ENCODE measurements at regions not wholly inside any gene's neighbourhood (a gene's known extent, or its start where the extent isn't known, plus 50 kb on each side); places are given as distances from the start of the nearest gene placed in this dataset.

DNA sequence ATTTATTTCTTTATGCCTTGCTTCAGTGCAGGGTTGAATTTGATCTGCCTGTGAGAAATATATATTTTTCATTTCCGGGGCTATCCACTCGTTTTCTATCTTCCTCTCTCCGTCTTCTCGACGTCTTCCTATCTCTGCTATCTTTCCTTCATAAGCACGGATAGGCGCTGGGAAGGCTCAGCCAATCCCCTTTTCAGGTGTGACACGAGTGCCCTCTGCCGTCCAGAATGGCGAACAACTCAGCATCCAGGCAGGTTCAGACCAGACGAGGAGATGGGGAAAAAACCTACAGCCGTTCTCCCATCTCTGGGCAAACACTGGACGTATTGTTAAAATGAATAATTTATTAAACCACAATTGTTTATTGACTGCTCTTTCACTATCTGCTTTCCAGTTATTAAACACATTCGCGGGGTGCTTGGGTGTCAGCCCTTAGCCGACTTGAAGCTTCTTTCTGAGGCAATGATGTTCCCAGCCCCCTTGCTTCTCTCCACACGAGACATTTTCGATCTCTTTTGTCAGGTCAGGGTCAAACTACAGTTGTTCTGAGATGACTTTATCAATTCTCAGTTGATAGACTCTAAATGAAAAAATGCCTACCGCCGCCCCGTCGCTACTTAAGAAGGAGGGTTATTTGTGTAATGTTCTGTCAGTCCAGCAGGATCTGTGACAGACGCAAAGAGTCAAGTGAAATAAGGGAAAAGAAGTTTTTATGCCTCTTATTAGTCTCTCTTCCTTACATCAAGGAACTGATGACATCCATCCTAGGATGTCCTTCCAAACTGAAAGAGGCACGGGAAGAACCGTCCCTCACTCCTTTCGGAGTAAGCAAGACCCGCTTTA, 96.3 kb upstream of the NOCT start:
- DNase-seq: no peak

DNA sequence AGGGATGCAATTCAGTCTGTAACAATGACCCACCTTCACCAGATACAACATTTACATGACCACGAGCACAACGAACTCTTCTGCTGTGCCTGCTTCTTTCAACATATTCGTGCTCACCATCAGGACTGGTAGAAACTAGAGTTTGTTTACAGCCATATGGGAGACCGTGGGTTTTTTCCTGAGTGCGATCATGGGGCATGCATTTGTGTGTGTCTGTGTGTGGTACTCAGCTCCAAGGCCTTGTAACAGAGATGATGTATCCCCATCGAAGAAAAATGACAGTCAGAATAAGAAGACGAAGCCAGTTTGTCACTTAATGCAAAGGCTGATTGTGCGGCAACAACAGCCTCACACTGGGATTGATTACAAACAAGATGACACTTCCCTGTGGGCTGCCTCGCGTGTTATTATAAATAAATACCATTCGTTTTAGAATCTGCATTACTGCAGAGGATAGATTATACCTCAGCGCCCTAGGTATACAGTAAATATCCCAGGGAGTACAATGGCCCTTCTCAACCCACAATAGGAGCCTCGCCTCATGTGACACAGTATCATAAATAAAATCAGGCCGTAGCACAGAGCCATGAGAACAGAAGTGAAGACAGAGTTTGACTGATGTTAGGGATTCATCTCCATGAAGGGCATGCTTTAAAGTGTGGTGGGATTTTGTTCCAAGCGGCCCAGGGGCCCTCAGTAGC, 97.3 kb upstream of the NOCT start:
- DNase-seq: no peak

DNA sequence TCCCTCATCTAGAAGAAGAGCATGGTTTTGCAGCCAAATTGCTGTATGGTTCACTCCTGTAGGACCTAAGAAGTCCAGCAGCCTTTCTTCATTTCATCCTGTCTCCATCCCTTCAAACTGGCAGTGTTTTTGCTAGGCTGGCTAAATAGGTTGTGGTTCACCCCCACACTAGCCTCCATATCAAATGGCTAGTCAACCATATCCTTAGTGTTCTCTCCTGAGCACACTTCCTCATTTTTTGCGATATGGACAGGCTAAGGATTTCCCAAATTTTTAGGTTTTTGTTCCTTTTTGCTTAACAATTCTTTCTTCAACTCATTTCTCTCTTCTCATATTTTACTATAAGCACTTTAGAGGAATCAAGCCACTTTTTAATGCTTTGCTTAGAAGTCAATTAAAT, 98.8 kb upstream of the NOCT start:
- no peak for DNase-seq

DNA sequence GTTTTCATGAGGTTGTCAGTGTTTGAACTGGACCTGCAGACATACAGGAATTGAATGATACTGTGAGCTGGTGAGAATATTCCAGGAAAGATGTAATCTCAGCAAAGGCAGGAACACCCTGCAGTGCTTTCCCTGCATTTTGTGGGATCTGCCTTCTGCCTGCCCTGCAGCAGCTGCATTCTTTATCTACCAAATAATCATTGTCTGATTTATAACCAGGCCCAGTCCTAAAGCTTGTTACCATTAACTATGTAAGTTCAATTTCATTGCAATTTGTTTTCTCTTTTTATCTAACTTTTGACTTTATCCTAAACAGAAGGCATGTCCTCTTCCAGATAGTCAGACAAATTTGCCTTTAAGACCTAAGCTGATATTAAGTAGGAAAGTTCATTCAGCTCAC, 99.8 kb upstream of the NOCT start:
- no peak for DNase-seq

DNA sequence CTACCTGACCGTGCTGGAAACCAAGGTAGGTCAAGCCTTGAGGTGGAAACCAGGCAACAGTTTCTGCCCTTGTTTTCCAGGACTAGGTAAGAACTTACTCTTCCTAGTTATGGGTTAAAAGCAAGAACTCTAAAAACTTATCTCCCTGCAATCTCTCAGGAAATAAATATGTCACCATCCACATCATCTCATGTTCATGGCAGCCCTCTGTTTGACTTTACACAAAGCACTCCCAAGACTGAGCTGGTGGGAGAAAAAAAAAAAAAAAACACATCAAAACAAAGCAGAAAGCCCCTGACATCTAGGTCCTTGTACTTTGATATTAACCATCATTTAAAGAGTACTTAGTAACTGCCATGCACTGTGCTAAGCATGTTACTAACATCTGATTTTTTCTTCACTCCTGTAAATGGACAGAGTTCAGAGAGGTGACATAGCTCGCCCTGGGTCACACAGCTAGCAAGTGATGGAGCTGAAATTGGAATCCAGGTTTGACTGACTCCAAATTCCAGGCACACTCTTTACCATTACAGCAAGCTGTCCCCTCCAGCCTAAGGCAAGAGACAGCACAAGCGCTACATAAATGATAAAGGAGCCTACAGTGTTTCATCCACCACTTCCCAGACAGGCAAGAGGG, 102.8 kb upstream of the NOCT start:
- DNase-seq: no peak

DNA sequence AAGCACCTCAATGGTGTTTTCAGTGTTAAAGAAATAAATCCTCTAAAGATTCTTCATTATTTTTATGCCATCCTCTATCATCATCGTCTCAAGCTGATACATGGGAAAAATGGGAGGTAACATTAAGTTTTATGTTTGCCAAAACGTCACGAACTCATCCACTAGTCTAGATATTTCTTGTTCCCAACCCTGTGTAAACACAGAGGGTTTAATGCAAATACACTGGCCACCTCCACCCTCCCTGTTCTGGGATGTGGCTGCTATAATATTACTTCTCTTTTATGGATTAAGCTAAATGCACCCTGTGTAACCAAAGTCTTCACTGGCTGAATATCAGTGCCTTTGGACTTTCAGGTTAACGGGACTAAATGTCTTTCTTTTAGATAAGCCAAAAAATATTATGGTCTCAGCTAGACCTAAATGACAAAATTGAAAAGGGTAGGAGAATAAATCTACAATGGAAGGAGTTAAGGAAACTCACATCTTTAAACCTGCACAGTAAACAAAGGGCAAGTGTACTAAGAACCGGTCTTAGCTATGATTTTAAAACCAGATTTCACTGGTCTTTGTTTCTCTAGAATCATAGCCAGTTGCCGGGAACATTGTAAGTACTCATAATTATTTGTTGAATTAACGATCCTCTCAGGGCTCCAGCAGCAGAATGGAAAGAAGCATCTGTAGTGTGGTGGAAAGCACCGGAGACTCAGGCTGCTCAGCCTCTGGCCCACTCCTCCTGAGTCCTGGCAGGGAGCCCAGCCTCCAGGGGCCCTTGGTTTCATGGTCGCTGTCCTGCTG, 103.5 kb upstream of the NOCT start:
- DNase-seq: no peak

DNA sequence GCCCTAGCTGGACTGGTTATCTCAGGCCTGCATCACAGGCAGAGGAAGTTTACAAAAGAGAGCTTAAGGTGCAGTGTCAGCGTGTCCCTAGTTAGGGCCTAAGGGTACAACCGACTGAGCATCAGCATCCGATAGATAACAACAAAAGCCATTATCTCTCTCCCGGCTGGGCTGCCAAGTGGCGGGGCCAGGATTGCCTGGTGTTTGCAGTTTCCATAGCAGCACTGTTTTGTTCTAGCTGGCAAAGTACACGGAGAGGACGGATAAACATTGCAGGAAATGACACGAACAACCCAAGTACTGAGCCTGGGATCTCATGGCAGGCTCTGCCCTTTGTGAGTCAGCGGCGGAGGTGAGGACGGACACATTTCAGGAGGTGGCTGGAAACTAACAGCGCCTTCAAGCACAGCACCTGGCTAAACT, 104.7 kb upstream of the NOCT start:
- no peak for DNase-seq

DNA sequence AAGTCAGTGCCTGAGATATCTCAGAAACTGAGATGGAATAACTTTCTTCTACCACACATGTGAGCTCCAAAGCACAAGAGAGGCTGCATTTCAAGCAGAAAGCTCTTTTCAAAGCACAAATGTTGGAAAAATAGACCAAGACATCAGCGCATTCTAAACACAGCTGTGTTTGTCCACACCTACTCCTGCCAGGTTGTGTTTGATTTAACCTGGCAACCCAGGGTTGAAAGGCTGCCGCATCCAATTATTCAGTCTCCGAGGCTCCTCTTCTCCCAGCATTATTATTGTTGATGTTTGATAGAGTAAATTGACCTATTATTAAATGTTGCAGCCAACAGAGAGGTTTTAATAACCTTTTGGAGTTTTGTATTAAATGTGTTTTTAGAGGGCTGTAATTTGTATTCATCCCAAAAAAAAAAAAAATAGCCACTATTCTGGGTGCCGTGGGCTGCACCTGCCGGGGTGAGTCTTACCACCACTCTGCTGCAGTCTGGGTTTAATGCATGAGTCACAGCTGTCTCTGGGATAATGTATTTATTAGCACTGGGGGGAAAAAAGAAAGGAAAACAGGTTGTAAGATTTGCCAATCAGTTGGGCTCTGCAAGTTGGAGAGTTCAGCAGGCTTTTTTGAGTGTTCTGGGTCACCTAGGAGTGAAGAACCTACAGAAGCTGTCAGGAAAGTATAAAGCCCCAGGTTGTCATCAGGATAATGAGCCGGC, 105.2 kb upstream of the NOCT start:
- no peak for DNase-seq

DNA sequence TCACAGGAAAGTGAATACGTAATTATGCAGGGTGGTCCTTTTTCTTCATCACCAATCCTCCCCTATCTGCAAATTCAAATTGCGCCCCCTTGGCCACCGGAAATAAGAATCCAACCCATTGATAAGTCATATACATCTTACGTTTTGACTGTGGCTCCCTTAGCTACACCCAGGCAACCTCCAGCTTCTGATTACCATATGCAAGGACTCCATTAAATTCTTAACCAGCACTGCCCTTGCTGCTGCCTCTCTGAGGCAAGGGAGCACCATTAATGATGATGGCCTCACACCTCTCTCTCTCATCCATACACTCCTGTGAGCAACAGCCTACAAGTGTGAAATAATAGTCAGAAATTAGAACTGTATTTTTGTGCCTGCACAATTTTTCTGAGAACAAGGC, 106.0 kb upstream of the NOCT start:
- no peak for DNase-seq

DNA sequence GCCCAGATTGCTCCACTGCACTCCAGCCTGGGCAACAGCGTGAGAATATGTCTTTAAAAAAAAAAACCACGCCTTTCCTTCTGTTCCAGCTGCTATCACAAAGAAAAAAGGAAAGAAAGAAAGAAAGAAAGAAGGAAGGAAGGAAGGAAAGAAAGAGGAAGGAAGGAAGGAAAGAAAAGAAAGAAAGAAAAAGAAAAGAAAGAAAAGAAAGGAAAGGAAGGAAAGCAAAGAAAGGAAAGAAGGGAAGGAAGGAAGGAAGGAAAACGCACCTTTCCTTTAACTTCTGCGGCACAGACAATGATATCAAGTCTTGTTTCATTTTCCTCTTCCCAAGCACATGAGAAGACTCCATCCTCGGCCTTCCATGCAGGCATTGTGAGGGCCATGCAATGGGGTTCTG, 107.4 kb upstream of the NOCT start:
- no peak for DNase-seq

DNA sequence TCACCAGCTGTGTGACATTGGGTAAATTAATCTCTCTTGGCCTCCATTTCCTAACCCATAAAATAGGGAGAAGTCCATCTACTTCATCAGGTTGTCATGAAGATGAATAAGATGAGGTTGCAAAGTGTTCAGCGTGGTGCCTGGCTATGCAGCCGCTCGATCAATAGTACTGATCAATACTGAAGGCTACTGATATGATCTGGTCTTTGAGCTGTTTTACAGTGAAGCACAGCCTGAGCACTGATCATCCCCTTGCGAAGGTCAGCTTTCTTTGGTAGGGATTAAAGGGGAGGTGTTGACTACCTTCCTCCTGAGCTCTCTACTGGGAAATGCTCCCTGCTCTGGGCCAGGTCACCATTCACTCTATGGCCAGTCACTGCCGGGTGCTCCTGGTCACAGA, 108.4 kb upstream of the NOCT start:
- no peak for DNase-seq

DNA sequence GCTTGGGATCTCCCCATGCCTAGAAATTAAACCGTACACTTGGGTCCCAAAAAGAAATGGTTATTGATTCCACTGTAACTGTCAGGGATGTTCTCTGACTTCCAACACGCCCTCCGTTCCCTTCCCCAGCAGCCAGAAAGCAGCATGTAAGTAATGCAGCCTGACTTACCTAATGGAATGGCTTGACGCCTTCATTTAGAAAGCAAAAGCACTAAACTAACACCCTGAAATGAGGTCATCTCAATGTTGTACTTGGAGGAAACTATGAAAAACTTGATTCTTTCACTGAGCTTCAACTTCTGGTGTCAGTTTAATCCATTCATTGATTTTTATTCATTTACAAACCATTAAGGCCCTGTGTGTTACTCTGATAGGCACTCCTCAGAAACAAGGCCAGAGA, 110.8 kb upstream of the NOCT start:
- DNase-seq: no peak

DNA sequence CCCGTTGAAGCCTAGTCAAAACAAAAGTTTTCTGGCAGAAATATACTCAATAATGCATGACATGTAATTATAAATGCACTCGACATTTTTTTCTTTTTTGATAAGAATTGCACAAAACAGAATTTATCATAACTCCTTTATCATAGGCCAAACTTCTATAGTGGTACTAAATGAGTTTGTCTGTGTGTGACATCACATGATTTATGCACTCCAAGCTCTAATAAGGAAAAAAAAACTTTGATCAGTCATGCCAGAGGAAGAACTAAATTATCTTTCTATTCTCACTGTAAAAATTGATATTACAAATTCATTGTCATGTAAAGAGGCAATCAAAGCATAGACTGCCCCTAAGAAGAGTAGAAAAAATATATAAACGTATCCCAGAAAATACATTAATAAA, 112.4 kb upstream of the NOCT start:
- DNase-seq: no peak

DNA sequence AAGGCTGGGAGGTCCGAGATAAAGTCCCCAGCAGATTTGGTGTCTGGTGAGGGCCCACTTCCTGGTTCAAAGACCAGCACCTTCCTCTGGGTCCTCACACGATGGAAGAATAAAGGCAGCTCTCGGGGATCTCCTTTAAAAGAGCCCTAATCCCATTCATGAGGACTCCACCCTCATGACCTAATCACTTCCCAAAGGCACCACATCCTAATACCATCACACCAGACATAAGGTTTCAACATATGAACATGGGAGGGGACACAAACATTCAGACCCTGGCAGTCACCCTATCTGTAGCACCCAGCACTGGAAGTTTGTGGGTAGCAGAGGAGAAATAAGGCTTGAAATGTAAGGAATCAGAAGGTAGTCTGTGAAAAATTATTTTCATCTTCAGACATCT, 112.9 kb upstream of the NOCT start:
- no peak for DNase-seq

DNA sequence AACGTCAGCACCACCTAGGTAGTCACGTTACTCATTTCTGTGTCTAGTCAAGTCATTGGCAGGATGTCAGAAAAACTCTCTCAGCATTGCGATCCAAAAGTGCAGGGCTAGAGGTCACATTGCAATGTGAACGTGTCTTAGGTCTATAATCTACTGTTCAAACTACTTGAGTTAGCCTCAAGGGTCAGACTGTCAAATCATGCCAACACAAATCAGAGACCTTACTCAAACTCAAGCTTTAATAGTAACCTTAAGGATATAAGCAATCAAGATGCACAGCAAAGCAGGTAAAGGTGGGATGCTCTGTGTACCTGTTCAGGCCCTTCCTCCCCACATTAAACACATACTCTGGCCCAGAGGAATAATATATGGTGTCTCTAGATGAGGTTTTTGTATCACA, 114.4 kb upstream of the NOCT start:
- DNase-seq: no peak

DNA sequence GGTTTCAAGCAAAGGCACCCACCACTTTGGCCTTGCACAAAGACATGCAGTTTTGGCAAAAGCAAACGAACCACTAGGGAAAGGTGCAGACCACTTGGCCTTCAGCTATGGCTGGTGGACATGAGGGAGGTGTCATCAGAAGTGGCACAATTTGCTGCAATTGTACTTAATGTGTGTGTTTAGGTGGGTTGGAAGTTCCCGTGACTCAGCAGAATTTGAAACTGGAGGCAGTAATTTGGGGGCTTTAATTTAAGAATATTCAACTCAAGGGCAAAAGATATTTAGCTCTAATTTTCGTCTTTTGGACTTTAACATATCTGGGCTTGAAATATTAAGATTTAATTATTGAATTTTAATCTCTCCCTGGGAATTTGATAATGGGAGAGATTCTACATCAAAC, 115.6 kb upstream of the NOCT start:
- no peak for DNase-seq

DNA sequence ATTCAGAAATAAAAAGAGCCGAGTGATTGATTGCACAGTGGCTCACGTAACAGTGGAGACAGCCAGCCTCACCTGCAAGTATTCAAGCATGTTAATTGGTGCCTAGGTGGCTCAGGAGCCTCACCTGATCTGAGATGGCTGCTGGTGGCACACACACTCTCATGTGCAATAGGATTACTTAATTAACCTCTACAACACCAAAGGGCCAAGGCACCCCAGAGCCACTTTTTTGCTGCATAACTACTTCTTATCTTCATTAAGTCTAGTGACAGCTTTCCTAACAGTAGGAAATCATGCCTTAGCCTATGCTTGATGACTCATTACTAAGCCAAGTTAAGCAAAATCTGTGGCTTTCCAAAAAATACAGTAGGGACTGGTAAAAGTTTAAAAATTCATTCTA, 117.3 kb upstream of the NOCT start:
- no peak for DNase-seq

DNA sequence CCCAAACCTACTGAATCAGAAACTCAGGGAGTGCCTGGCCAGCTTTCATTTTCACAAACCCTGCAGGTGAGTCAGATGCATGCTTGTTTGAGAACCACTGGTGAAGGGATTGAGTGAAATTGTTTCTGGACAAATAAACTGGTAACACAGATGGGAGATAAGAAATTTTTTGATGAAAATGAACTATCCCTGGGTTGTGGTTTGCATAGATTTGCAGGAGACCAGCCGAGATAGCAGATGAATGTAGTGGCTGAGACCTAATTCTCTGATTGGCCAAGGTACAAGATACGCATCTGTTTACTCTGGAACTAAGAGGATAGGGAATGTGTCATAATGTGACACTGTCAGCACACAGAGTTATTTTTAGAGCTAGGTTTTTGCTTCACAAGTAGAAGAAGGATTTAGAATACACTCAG, 117.8 kb upstream of the NOCT start:
- DNase-seq: no peak

DNA sequence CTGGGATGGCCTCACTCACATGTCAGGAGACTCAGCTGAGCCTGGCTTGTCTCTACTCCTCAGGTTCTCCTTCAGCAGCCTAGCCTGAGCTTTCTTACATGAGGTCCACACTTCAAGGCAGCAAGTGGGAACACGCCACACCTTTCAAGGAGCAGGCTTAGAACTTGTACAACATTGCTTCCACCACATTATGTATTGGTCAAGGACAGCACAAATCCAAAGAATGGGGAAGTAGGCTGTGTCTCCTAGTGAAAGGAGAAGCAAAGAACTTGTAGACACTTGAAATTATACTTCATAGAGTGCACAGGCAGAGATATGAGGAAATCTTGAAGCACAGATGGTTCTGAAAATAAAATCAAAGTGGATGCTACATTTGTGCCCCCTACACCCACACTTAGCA, 120.9 kb upstream of the NOCT start:
- no peak for DNase-seq

DNA sequence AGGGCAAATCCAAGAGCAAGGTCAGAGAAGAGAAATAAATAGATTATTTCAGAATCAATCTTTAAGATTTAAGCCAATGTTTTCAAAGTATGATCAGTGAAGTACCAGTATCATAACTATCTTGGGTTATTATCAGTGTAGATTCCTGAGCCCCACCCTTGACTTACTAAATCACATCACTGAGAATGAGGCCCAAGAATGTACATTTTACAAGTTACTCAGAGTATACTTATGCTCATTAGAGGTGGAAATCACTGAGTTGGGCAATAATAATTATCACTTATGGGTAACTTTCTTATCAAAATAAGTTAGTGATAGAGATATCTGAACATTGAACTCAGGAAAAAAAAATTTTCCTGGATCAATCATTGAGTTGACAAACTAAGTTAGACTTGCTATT, 121.6 kb upstream of the NOCT start:
- DNase-seq: no peak

DNA sequence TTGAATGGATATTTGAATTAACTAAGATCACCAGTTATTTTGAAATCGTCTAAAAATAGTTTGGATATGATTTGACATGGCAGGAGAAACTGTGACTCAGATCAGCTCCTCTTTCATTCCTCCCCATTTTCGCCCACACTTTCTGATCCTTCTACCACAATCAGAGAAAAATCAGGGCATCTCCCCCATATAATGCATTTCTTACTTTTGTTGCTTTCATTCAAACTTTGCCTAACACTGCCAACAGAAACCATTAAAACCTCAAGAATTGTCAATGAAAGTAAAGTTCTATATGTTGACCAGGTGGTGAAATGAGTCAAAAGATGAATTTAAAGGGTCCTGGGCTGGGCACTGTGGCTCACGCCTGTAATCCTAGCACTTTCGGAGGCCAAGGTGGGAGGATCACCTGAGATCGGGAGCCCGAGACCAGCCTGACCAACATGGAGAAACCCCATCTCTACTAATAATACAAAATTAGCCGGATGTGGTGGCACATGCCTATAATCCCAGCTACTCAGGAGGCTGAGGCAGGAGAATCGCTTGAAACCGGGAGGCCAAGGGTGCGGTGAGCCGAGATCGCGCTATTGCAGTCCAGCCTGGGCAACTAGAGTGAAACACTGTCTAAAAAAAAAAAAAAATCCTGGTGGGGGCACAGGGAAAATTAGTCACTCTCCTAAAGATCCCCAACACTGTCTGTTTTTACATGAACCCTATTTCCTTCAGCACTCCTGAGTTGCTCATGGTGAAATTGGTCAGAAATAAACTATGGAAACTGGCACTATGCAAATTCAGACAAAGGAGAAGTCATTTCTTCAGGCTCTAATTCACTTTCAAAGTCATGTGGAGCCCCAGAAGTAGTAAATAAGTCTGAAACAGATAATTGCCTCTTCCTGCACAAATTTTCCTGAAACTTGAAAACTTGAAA, 122.8 kb upstream of the NOCT start:
- DNase-seq: no peak

DNA sequence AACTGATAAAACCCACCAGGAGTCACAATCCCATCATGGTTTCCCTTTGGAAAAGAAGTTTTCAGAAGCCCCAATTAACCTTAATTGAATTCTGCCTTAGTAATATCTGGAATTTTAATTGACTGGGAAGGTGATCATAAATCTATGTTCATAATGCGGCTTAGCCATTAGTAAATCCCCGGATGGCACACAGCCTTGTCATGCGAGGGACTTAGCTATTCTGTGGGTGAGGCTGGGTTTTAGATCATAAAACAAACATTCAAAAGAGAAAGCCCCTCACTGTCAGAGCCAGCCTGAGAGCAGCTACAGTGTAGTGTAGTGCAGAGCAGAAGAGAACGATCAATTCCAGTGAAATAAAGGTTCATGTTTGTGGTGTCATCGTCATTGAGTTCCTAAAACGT, 124.0 kb upstream of the NOCT start:
- DNase-seq: no peak

Data from activated effector memory CD4-positive, alpha-beta T cell treated with Interleukin-2 at 50 U/mL for 16 hours (primary cell).